Parathyroid adenoma (tissue), 2 donors: ENCODE measurements at regions not wholly inside any gene's neighbourhood (a gene's known extent, or its start where the extent isn't known, plus 50 kb on each side); places are given as distances from the start of the nearest gene placed in this dataset.
"Not testable (repeated sequence)": the region's sequence is repeated elsewhere in the genome, so short reads cannot be mapped to it uniquely, and the experiment has no call there.

ENCODE experiments used
- H2AFZ ChIP-seq: fragments of 300-600 bp; sonication (generic); one replicate; pipeline ENCODE4 v1.7.0; 2017; ENCODE audit warnings: antibody characterized with exemption, mild to moderate bottlenecking
- H3K27ac ChIP-seq: fragments of 300-600 bp; sonication (generic); one replicate; pipeline ENCODE4 v1.7.0; 2017
- H3K27me3 ChIP-seq: fragments of 300-600 bp; sonication (generic); one replicate; pipeline ENCODE4 v1.7.0; 2017; ENCODE audit warnings: low read length; ENCODE audit not compliant: control insufficient read depth, insufficient read depth
- H3K36me3 ChIP-seq: fragments of 300-600 bp; sonication (generic); one replicate; pipeline ENCODE4 v1.7.0; 2017; ENCODE audit warnings: low read length; ENCODE audit not compliant: control insufficient read depth, insufficient read depth
- H3K4me1 ChIP-seq: fragments of 300-600 bp; sonication (generic); one replicate; pipeline ENCODE4 v1.7.0; 2017; ENCODE audit warnings: control low read depth
- H3K4me2 ChIP-seq: fragments of 300-600 bp; sonication (generic); one replicate; pipeline ENCODE4 v1.7.0; 2017; ENCODE audit warnings: low read length
- H3K4me3 ChIP-seq: fragments of 300-600 bp; sonication (generic); one replicate; pipeline ENCODE4 v1.7.0; 2017; ENCODE audit warnings: low read depth, low read length
- H3K79me2 ChIP-seq: fragments of 300-600 bp; sonication (generic); one replicate; pipeline ENCODE4 v1.7.0; 2017; ENCODE audit warnings: control low read depth
- H3K9ac ChIP-seq: fragments of 300-600 bp; sonication (generic); one replicate; pipeline ENCODE4 v1.7.0; 2017; ENCODE audit warnings: mild to moderate bottlenecking
- H3K9me3 ChIP-seq: fragments of 300-600 bp; sonication (generic); one replicate; pipeline ENCODE4 v1.7.0; 2017; ENCODE audit warnings: low read length; ENCODE audit not compliant: control insufficient read depth
- TF ChIP-seq, protein P1 (sequence below): fragments of 300-600 bp; sonication (generic); IDR thresholded peaks from one replicate; pipeline ENCODE4 v1.7.0; 2017; ENCODE audit warnings: antibody characterized with exemption, mild to moderate bottlenecking
- donor health status: primary hyperparathyroidism.

- Histone ChIP-seq H3K4me2 (no peak overlapping the region), H3K79me2 (no peaks in the 10 kb centered on the region), H3K4me3 (no peak overlapping the region), H3K36me3 (no peaks in the 10 kb centered on the region), H3K9me3 (no peaks in the 10 kb centered on the region), H3K4me1 (no peaks in the 10 kb centered on the region), H3K27ac (no peak overlapping the region), H3K27me3 (no peaks in the 10 kb centered on the region), H3K9ac (no peak overlapping the region), H2AFZ (no peak overlapping the region)
- TF ChIP-seq, protein P1, sequence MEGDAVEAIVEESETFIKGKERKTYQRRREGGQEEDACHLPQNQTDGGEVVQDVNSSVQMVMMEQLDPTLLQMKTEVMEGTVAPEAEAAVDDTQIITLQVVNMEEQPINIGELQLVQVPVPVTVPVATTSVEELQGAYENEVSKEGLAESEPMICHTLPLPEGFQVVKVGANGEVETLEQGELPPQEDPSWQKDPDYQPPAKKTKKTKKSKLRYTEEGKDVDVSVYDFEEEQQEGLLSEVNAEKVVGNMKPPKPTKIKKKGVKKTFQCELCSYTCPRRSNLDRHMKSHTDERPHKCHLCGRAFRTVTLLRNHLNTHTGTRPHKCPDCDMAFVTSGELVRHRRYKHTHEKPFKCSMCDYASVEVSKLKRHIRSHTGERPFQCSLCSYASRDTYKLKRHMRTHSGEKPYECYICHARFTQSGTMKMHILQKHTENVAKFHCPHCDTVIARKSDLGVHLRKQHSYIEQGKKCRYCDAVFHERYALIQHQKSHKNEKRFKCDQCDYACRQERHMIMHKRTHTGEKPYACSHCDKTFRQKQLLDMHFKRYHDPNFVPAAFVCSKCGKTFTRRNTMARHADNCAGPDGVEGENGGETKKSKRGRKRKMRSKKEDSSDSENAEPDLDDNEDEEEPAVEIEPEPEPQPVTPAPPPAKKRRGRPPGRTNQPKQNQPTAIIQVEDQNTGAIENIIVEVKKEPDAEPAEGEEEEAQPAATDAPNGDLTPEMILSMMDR = no peak
These were observed 560.3 kb upstream of the NR2F2 start for GRCh38 chr15:95770196-95770595.

- Histone ChIP-seq H2AFZ (no peak overlapping the region), H3K9ac (no peak overlapping the region), H3K4me3 (no peak overlapping the region), H3K79me2 (no peaks in the 10 kb centered on the region), H3K36me3 (no peaks in the 10 kb centered on the region), H3K27me3 (no peaks in the 10 kb centered on the region), H3K4me2 (no peak overlapping the region), H3K27ac (no peak overlapping the region), H3K9me3 (no peaks in the 10 kb centered on the region), H3K4me1 (no peaks in the 10 kb centered on the region)
- TF ChIP-seq, protein P1 = no peak
These were observed 557.5 kb upstream of the NR2F2 start for GRCh38 chr15:95772982-95773381.

- no peaks in the 10 kb centered on the region for H3K4me1 ChIP-seq
- no peak overlapping the region for H3K4me2 ChIP-seq
- H2AFZ ChIP-seq = no peak overlapping the region
- TF ChIP-seq, protein P1 = no peak
- H3K27me3 ChIP-seq = no peaks in the 10 kb centered on the region
- no peaks in the 10 kb centered on the region for H3K36me3 ChIP-seq
- no peaks in the 10 kb centered on the region for H3K9me3 ChIP-seq
- no peaks in the 10 kb centered on the region for H3K79me2 ChIP-seq
- no peak overlapping the region for H3K27ac ChIP-seq
- no peak overlapping the region for H3K9ac ChIP-seq
- no peak overlapping the region for H3K4me3 ChIP-seq
These were observed 546.0 kb upstream of the NR2F2 start for GRCh38 chr15:95784508-95784907.

DNA sequence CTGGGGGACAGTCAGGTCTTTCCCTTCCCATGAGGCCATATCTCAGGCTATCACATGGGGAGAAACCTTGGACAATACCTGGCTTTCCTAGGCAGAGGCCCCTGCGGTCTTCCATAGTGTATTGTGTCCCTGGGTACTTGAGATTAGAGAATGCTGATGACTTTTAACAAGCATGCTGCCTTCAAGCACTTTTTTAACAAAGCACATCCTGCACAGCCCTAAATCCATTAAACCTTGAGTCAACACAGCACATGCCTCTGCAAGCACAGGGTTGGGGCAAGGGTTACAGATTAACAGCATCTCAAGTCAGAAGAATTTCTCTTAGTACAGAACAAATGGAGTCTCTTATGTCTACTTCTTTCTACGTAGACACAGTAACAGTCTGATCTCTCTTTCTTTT, 545.2 kb upstream of the NR2F2 start:
- H3K9me3 ChIP-seq, H2AFZ ChIP-seq, H3K4me3 ChIP-seq, H3K27me3 ChIP-seq, H3K4me2 ChIP-seq, H3K36me3 ChIP-seq, H3K4me1 ChIP-seq, H3K79me2 ChIP-seq, H3K9ac ChIP-seq, H3K27ac ChIP-seq: not testable (repeated sequence)

DNA sequence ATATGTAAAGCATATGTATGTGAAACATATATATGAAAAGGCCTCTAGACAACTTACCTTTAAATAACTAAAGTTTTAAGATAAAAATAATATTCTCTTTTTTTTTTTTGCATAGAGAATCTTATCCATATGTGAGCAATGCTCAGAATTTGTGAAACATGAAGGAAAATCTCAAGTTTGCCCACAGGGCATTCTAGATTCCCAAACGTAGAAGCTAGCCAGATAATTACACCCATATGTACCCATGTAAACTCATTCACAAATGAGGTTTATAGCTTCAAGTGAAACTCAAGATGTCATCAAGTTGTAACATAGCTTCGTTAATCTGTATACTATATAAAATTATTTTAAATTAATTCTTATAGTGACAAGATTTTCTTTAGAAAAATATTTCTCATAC, 537.3 kb upstream of the NR2F2 start:
- H3K9me3 ChIP-seq = no peaks in the 10 kb centered on the region
- no peaks in the 10 kb centered on the region for H3K4me1 ChIP-seq
- no peak overlapping the region for H3K9ac ChIP-seq
- H3K79me2 ChIP-seq = no peaks in the 10 kb centered on the region
- no peaks in the 10 kb centered on the region for H3K36me3 ChIP-seq
- no peaks in the 10 kb centered on the region for H3K27me3 ChIP-seq
- H3K27ac ChIP-seq = no peak overlapping the region
- no peak overlapping the region for H2AFZ ChIP-seq
- TF ChIP-seq, protein P1 = no peak
- H3K4me2 ChIP-seq = no peak overlapping the region
- no peak overlapping the region for H3K4me3 ChIP-seq
